Panc1 (cell line): ENCODE measurements at regions not wholly inside any gene's neighbourhood (a gene's known extent, or its start where the extent isn't known, plus 50 kb on each side); places are given as distances from the start of the nearest gene placed in this dataset.

ENCODE experiments used
- ATAC-seq: fragments of 200-7000 bp; cut with Tn5 transposase; 2 replicates; pipeline ENCODE4 v1.9.1; 2020; ENCODE audit warnings: mild to moderate bottlenecking, moderate library complexity
- BruUV-seq: library from RNA; stranded (reverse); fragments of 400-500 nt; replicated peaks from 2 replicates; lab custom pipeline; 2021; lab: Mats Ljungman, UMichigan
- CTCF ChIA-PET: fragments of 300-600 bp; sonication (Branson Sonifier 250); formaldehyde crosslinking; loops from one replicate; lab custom pipeline; 2022; ENCODE audit warnings: antibody characterized with exemption; lab: Charles Lee
- POLR2A ChIA-PET: fragments of 300-600 bp; sonication (Branson Sonifier 250); formaldehyde crosslinking; loops from one replicate; lab custom pipeline; 2022; ENCODE audit warnings: antibody characterized with exemption; lab: Charles Lee
- DNase-seq: peaks from one replicate; pipeline ENCODE4 v3.0.0-alpha.2; 2010; ENCODE audit warnings: low read depth, low spot score
- H3K27ac ChIP-seq: 2 replicates; pipeline ENCODE4 v1.5.1; 2011; ENCODE audit warnings: mild to moderate bottlenecking, low read length, inconsistent platforms
- H3K27me3 ChIP-seq: fragments of 200-500 bp; sonication (Bioruptor generic); 2 replicates; pipeline ENCODE4 v1.6.0; 2014; ENCODE audit warnings: low read length, inconsistent platforms; ENCODE audit not compliant: control insufficient read depth, insufficient read depth
- H3K36me3 ChIP-seq: fragments of 200-500 bp; sonication (Bioruptor generic); 2 replicates; pipeline ENCODE4 v1.5.1; 2014; ENCODE audit warnings: inconsistent platforms, mild to moderate bottlenecking, low read length, moderate library complexity; ENCODE audit not compliant: control insufficient read depth, insufficient read depth
- H3K4me1 ChIP-seq: 2 replicates; pipeline ENCODE4 v1.5.1; 2011; ENCODE audit warnings: inconsistent platforms, mild to moderate bottlenecking, low read length, moderate library complexity; ENCODE audit not compliant: control insufficient read depth, insufficient read depth
- H3K4me3 ChIP-seq, 2 experiments: 2 replicates each; pipeline ENCODE4 v1.5.1; 2011 to 2012; ENCODE audit warnings: low read depth in 2 of 2, low read length in 2 of 2, mild to moderate bottlenecking in 2 of 2, inconsistent platforms in 1 of 2, moderate library complexity in 1 of 2
- H3K9me3 ChIP-seq: fragments of 200-500 bp; sonication (Bioruptor generic); 2 replicates; pipeline ENCODE4 v1.5.1; 2014; ENCODE audit warnings: low read depth, mild to moderate bottlenecking, inconsistent platforms, low read length, moderate library complexity; ENCODE audit not compliant: control insufficient read depth, insufficient read depth
- CTCF ChIP-seq: fragments of 450-650 bp; IDR thresholded peaks from 2 replicates; pipeline ENCODE4 v1.5.1; 2017; ENCODE audit warnings: mild to moderate bottlenecking
- POLR2AphosphoS5 ChIP-seq: IDR thresholded peaks from 2 replicates; pipeline ENCODE4 v1.6.1; 2012; ENCODE audit warnings: mild to moderate bottlenecking, low read depth, low read length, moderate library complexity
- REST ChIP-seq, 2 experiments: IDR thresholded peaks; 2 replicates each; pipeline ENCODE4 v1.6.1; 2011 to 2012; ENCODE audit warnings: low read depth in 2 of 2, control low read depth in 1 of 2, low read length in 1 of 2, mild to moderate bottlenecking in 1 of 2, moderate library complexity in 1 of 2; ENCODE audit not compliant: insufficient read depth in 1 of 2
- SIN3A ChIP-seq: IDR thresholded peaks from 2 replicates; pipeline ENCODE4 v1.6.1; 2012; ENCODE audit warnings: low read depth, mild to moderate bottlenecking, low read length, moderate library complexity, borderline replicate concordance; ENCODE audit not compliant: insufficient read depth
- TCF7L2 ChIP-seq: IDR thresholded peaks from 2 replicates; pipeline ENCODE4 v1.6.1; 2011; ENCODE audit warnings: mild to moderate bottlenecking, low read depth, low read length, inconsistent platforms
- in situ Hi-C: cut with HindIII; loops from 2 replicates; pipeline ENCODE4 v1.10.0; 2016; ENCODE audit warnings: low sequenced_read_pairs, low pct_unique_long_range_greater_than_20kb
- intact Hi-C: fragments of 100-400 bp; cut with micrococcal nuclease; formaldehyde crosslinking; loops from one replicate; pipeline ENCODE4 v1.10.0; 2022; ENCODE audit not compliant: unreplicated experiment

GRCh38 chr4:156642161-156642560 is 329.4 kb downstream of the PDGFC start:
- Histone ChIP-seq H3K9me3 (no peaks in the 10 kb centered on the region), H3K27ac (no peak overlapping the region), H3K36me3 (no peaks in the 10 kb centered on the region), H3K4me3 (no peak overlapping the region), H3K4me1 (no peaks in the 10 kb centered on the region), H3K27me3 (no peaks in the 10 kb centered on the region)
- ATAC-seq: no peak
- intact Hi-C loops (no loop called here), in situ Hi-C loops (no loop called here)
- CTCF ChIA-PET: no interaction called here
- TF ChIP-seq TCF7L2 (no peak), SIN3A (no peak)
- no TSS peak for BruUV-seq
- DNase-seq: no peak
- POLR2A ChIA-PET: no interaction called here

GRCh38 chr4:156638925-156639605 is 332.5 kb downstream of the PDGFC start:
- ATAC-seq (no peak), DNase-seq (no peak)
- intact Hi-C loops: no loop called here
- Histone ChIP-seq H3K27ac (no peak overlapping the region), H3K4me1 (no peaks in the 10 kb centered on the region), H3K27me3 (no peaks in the 10 kb centered on the region), H3K36me3 (no peaks in the 10 kb centered on the region), H3K4me3 (no peak overlapping the region), H3K9me3 (no peaks in the 10 kb centered on the region)
- in situ Hi-C loops: no loop called here
- no TSS peak for BruUV-seq
- CTCF ChIA-PET: no interaction called here
- no peak for TF ChIP-seq SIN3A
- no peak for TF ChIP-seq CTCF
- no peak for TF ChIP-seq REST (IDR thresholded peaks at IDR 0.05; ENCODE audit: insufficient read depth in 1 of 2, low read depth in 2 of 2, low read length in 1 of 2)
- TF ChIP-seq TCF7L2: no peak
- no peak for TF ChIP-seq POLR2AphosphoS5
- POLR2A ChIA-PET: no interaction called here

GRCh38 chr4:156638334-156638733 is 333.3 kb downstream of the PDGFC start:
- no TSS peak for BruUV-seq
- no peak for DNase-seq
- Histone ChIP-seq H3K9me3 (no peaks in the 10 kb centered on the region), H3K36me3 (no peaks in the 10 kb centered on the region), H3K27me3 (no peaks in the 10 kb centered on the region), H3K27ac (no peak overlapping the region), H3K4me1 (no peaks in the 10 kb centered on the region), H3K4me3 (no peak overlapping the region)
- ATAC-seq: no peak
- POLR2A ChIA-PET: no interaction called here
- in situ Hi-C loops (no loop called here), intact Hi-C loops (no loop called here)
- TF ChIP-seq CTCF (no peak), REST (IDR thresholded peaks at IDR 0.05; ENCODE audit: insufficient read depth in 1 of 2, low read depth in 2 of 2, low read length in 1 of 2) (no peak), SIN3A (no peak), POLR2AphosphoS5 (no peak), TCF7L2 (no peak)
- CTCF ChIA-PET: no interaction called here
